SK-N-SH (cell line): ENCODE measurements at regions not wholly inside any gene's neighbourhood (a gene's known extent, or its start where the extent isn't known, plus 50 kb on each side); places are given as distances from the start of the nearest gene placed in this dataset.

ENCODE experiments used
- CTCF ChIA-PET: fragments of 300-600, 350-600 bp; formaldehyde crosslinking; extraction: SDS; loops from one replicate; lab custom pipeline; 2021; lab: Yijun Ruan, JAX
- POLR2A ChIA-PET: fragments of 350-600 bp; sonication (Branson Sonifier 250); formaldehyde crosslinking; extraction: SDS; loops from one replicate; lab custom pipeline; 2020; ENCODE audit warnings: antibody characterized with exemption, inconsistent platforms; lab: Yijun Ruan, JAX
- DNase-seq: peaks from one replicate; pipeline ENCODE4 v3.0.0; 2012
- H2AFZ ChIP-seq: fragments of 200-600 bp; sonication (generic); 2 replicates; pipeline ENCODE4 v1.8.1; 2016; ENCODE audit warnings: antibody characterized with exemption, mild to moderate bottlenecking, low read depth
- H3F3A ChIP-seq: fragments of 200-600 bp; sonication (generic); replicated peaks from 2 replicates; pipeline ENCODE3; 2016; ENCODE audit warnings: antibody characterized with exemption, mild to moderate bottlenecking; ENCODE audit not compliant: insufficient read depth
- H3K27ac ChIP-seq, 2 experiments: fragments of 200-500 bp in 1 of 2; fragments of 200-600 bp in 1 of 2; sonication (Bioruptor generic) in 1 of 2; sonication (generic), shearing (Covaris generic) in 1 of 2; 2 replicates each; pipeline versions ENCODE4 v1.5.1 to v1.6.1; 2014 to 2016; ENCODE audit warnings: low read depth in 2 of 2, inconsistent platforms in 1 of 2, low read length in 1 of 2, mild to moderate bottlenecking in 1 of 2, mixed read lengths in 1 of 2
- H3K27me3 ChIP-seq: fragments of 200-600 bp; sonication (generic), shearing (Covaris generic); 2 replicates; pipeline ENCODE4 v1.6.1; 2016; ENCODE audit warnings: mixed run types; ENCODE audit not compliant: insufficient read depth
- H3K36me3 ChIP-seq, 2 experiments: fragments of 200-500 bp in 1 of 2; fragments of 200-600 bp in 1 of 2; sonication (Bioruptor generic) in 1 of 2; sonication (generic) in 1 of 2; replicated peaks in 1 of 2; 2 replicates each; pipeline versions ENCODE3 to v1.5.1; 2014 to 2016; ENCODE audit warnings: low read length in 1 of 2, mild to moderate bottlenecking in 1 of 2; ENCODE audit not compliant: insufficient read depth in 2 of 2, control insufficient read depth in 1 of 2
- H3K4me1 ChIP-seq, 2 experiments: fragments of 200-500 bp in 1 of 2; fragments of 200-600 bp in 1 of 2; sonication (Bioruptor generic) in 1 of 2; sonication (generic), shearing (Covaris generic) in 1 of 2; 2 replicates each; pipeline versions ENCODE4 v1.5.1 to v1.6.1; 2014 to 2016; ENCODE audit warnings: low read depth in 1 of 2, low read length in 1 of 2, mixed run types in 1 of 2; ENCODE audit not compliant: insufficient read depth in 2 of 2, control insufficient read depth in 1 of 2
- H3K4me2 ChIP-seq: fragments of 200-600 bp; sonication (generic), shearing (Covaris generic); 2 replicates; pipeline ENCODE4 v1.6.1; 2017; ENCODE audit warnings: mixed run types
- H3K4me3 ChIP-seq, 2 experiments: fragments of 200-500 bp in 1 of 2; fragments of 200-600 bp in 1 of 2; sonication (Bioruptor generic) in 1 of 2; sonication (generic), shearing (Covaris generic) in 1 of 2; 2 replicates each; pipeline versions ENCODE4 v1.5.1 to v1.8.1; 2014 to 2016; ENCODE audit warnings: low read depth in 2 of 2, inconsistent platforms in 1 of 2, low read length in 1 of 2, mild to moderate bottlenecking in 1 of 2, mixed read lengths in 1 of 2, moderate library complexity in 1 of 2
- H3K79me2 ChIP-seq: fragments of 200-600 bp; sonication (generic); 2 replicates; pipeline ENCODE4 v1.8.1; 2017; ENCODE audit warnings: mild to moderate bottlenecking; ENCODE audit not compliant: insufficient read depth
- H3K9ac ChIP-seq: fragments of 200-600 bp; sonication (generic); 2 replicates; pipeline ENCODE4 v1.6.1; 2017; ENCODE audit warnings: mixed run types
- H3K9me2 ChIP-seq: fragments of 200-600 bp; sonication (generic); 2 replicates; pipeline ENCODE4 v1.6.1; 2017; ENCODE audit warnings: mixed run types
- H3K9me3 ChIP-seq: fragments of 200-600 bp; sonication (generic); 2 replicates; pipeline ENCODE4 v1.6.1; 2017; ENCODE audit warnings: mixed run types, mild to moderate bottlenecking, moderate library complexity
- H4K20me1 ChIP-seq: fragments of 200-600 bp; sonication (generic); 2 replicates; pipeline ENCODE4 v1.6.1; 2017; ENCODE audit warnings: mild to moderate bottlenecking, mixed run types; ENCODE audit not compliant: insufficient read depth
- CTCF ChIP-seq: fragments of 200-600 bp; sonication (generic); IDR thresholded peaks from 2 replicates; pipeline ENCODE4 v1.6.1; 2017; ENCODE audit warnings: antibody characterized with exemption, mild to moderate bottlenecking, moderate library complexity
- ELF1 ChIP-seq: IDR thresholded peaks from 2 replicates; pipeline ENCODE4 v1.4.0; 2012
- EP300 ChIP-seq, 2 experiments: IDR thresholded peaks; 2 replicates each; pipeline versions ENCODE4 v1.4.0 to v1.6.1; 2012; ENCODE audit warnings: borderline replicate concordance in 1 of 2, low read depth in 1 of 2, low read length in 1 of 2
- FOSL2 ChIP-seq: IDR thresholded peaks from 2 replicates; pipeline ENCODE4 v1.4.0; 2012; ENCODE audit warnings: low read depth, mild to moderate bottlenecking, moderate library complexity, borderline replicate concordance
- FOXJ3 ChIP-seq: sonication (generic); formaldehyde crosslinking; IDR thresholded peaks from 2 replicates; pipeline ENCODE4 v1.5.1; 2020; ENCODE audit warnings: mild to moderate bottlenecking, missing genetic modification reagents
- IRF3 ChIP-seq: fragments of 150-350 bp; IDR thresholded peaks from 2 replicates; pipeline ENCODE4 v1.6.1; 2016; ENCODE audit warnings: mild to moderate bottlenecking, low read depth, low read length
- JUND ChIP-seq: IDR thresholded peaks from 2 replicates; pipeline ENCODE4 v1.4.0; 2012
- MAX ChIP-seq: IDR thresholded peaks from 2 replicates; pipeline ENCODE4 v1.4.0; 2012; ENCODE audit warnings: low read depth
- MEF2A ChIP-seq: IDR thresholded peaks from 2 replicates; pipeline ENCODE4 v1.4.0; 2012; ENCODE audit warnings: low read depth, borderline replicate concordance
- MXI1 ChIP-seq: IDR thresholded peaks from 2 replicates; pipeline ENCODE4 v1.6.1; 2012; ENCODE audit warnings: mild to moderate bottlenecking, low read depth, low read length, improper control_type of control experiment
- POLR2AphosphoS5 ChIP-seq: IDR thresholded peaks from 2 replicates; pipeline ENCODE4 v1.6.1; 2012; ENCODE audit warnings: low read depth, low read length
- RCOR1 ChIP-seq: fragments of 150-350 bp; IDR thresholded peaks from 2 replicates; pipeline ENCODE4 v1.6.1; 2017; ENCODE audit warnings: antibody characterized with exemption, low read length
- REST ChIP-seq: IDR thresholded peaks from 2 replicates; pipeline ENCODE4 v1.6.1; 2012; ENCODE audit warnings: mild to moderate bottlenecking, low read depth, low read length, moderate library complexity
- RXRA ChIP-seq: IDR thresholded peaks from 2 replicates; pipeline ENCODE4 v1.4.0; 2012; ENCODE audit warnings: low read depth, mild to moderate bottlenecking, borderline replicate concordance
- SIN3A ChIP-seq: IDR thresholded peaks from 2 replicates; pipeline ENCODE4 v1.6.1; 2012; ENCODE audit warnings: low read depth, mild to moderate bottlenecking, low read length, moderate library complexity, borderline replicate concordance
- SMC3 ChIP-seq: IDR thresholded peaks from 2 replicates; pipeline ENCODE4 v1.6.1; 2012; ENCODE audit warnings: low read depth, low read length, improper control_type of control experiment
- USF1 ChIP-seq: IDR thresholded peaks from 2 replicates; pipeline ENCODE4 v1.4.0; 2012; ENCODE audit warnings: low read depth, borderline replicate concordance
- USF2 ChIP-seq: fragments of 150-350 bp; IDR thresholded peaks from 2 replicates; pipeline ENCODE4 v1.6.1; 2017; ENCODE audit warnings: antibody characterized with exemption, low read length, low read depth, borderline replicate concordance
- YY1 ChIP-seq: IDR thresholded peaks from 2 replicates; pipeline ENCODE4 v1.4.0; 2012; ENCODE audit warnings: low read depth, mild to moderate bottlenecking
- WGBS: methylation state at CpG from one replicate; pipeline ENCODE4 v1.1.6; 2017; ENCODE audit warnings: low lambda C conversion rate; 5-methylcytosine and 5-hydroxymethylcytosine counted together

GRCh38 chr4:128480945-128481344, 193.3 kb upstream of the PGRMC2 start:
- Histone ChIP-seq H3K9me2 (no peaks in the 10 kb centered on the region), H3K79me2 (no peaks in the 10 kb centered on the region), H3K9me3 (no peaks in the 10 kb centered on the region), H3K27me3 (no peaks in the 10 kb centered on the region), H3K4me1 (peaks cover 0 to 6% of the 10 kb centered on the region in 2 experiments; a peak in 1 of 4 replicates), H3K4me2 (no peak overlapping the region), H3K27ac (no peak overlapping the region), H3K9ac (no peak overlapping the region), H3K36me3 (no peaks in the 10 kb centered on the region), H4K20me1 (no peaks in the 10 kb centered on the region), H2AFZ (no peak overlapping the region), H3F3A (no peaks in the 10 kb centered on the region), H3K4me3 (no peak overlapping the region)
- 96% methylated on average over 1 of the region's 1 CpG for WGBS
- no peak for DNase-seq
- no peak for TF ChIP-seq USF2
- TF ChIP-seq SIN3A, result no peak
- no peak for TF ChIP-seq ELF1
- TF ChIP-seq FOXJ3 (CRISPR knock-in tag), result no peak
- no peak for TF ChIP-seq MEF2A
- no peak for TF ChIP-seq JUND
- no peak for TF ChIP-seq RXRA
- no peak for TF ChIP-seq YY1
- no peak for TF ChIP-seq EP300 (IDR thresholded peaks at IDR 0.05; ENCODE audit: borderline replicate concordance in 1 of 2, low read depth in 1 of 2, low read length in 1 of 2)
- TF ChIP-seq USF1, result no peak
- TF ChIP-seq POLR2AphosphoS5, result no peak
- no peak for TF ChIP-seq REST
- TF ChIP-seq RCOR1, result no peak
- no peak for TF ChIP-seq CTCF
- TF ChIP-seq SMC3, result no peak
- TF ChIP-seq IRF3, result no peak
- no peak for TF ChIP-seq FOSL2
- no peak for TF ChIP-seq MAX
- TF ChIP-seq MXI1, result no peak
- ChIA-PET POLR2A (no interaction called here), CTCF (no interaction called here)
